ENCODE measurements at regions not wholly inside any gene's neighbourhood (a gene's known extent, or its start where the extent isn't known, plus 50 kb on each side); places are given as distances from the start of the nearest gene placed in this dataset.

GRCh38 chr11:130645164-130645842, 196.9 kb downstream of the ADAMTS15 start:
- DNase-seq = no peak

GRCh38 chr11:130645843-130646197, 197.4 kb downstream of the ADAMTS15 start:
- no peak for DNase-seq

- DNase-seq = no peak
Observed at GRCh38 chr11:130646881-130647280, 198.4 kb downstream of the ADAMTS15 start.

- DNase-seq = no peak
Observed at GRCh38 chr11:130647371-130647770, 198.9 kb downstream of the ADAMTS15 start.

- no peak for DNase-seq
Observed at GRCh38 chr11:130649801-130650200, 201.4 kb downstream of the ADAMTS15 start.

GRCh38 chr11:130650456-130651030, 202.1 kb downstream of the ADAMTS15 start:
- no peak for DNase-seq

GRCh38 chr11:130651066-130651855, 202.8 kb downstream of the ADAMTS15 start:
- no peak for DNase-seq

- no peak for DNase-seq
Observed at GRCh38 chr11:130652671-130653335, 204.4 kb downstream of the ADAMTS15 start.

GRCh38 chr11:130653838-130654636, 205.6 kb downstream of the ADAMTS15 start:
- DNase-seq = no peak

GRCh38 chr11:130655300-130655699, 206.9 kb downstream of the ADAMTS15 start:
- no peak for DNase-seq

GRCh38 chr11:130666781-130667251, 218.4 kb downstream of the ADAMTS15 start:
- DNase-seq = no peak

GRCh38 chr11:130668751-130669150, 220.3 kb downstream of the ADAMTS15 start:
- DNase-seq = no peak

- no peak for DNase-seq
Observed at GRCh38 chr11:130670200-130670599, 221.8 kb downstream of the ADAMTS15 start.

GRCh38 chr11:130671801-130672700, 223.6 kb downstream of the ADAMTS15 start:
- no peak for DNase-seq

- DNase-seq = no peak
Observed at GRCh38 chr11:130672911-130673310, 224.5 kb downstream of the ADAMTS15 start.

- no peak for DNase-seq
Observed at GRCh38 chr11:130673698-130674097, 225.3 kb downstream of the ADAMTS15 start.

- no peak for DNase-seq
Observed at GRCh38 chr11:130674686-130675308, 226.4 kb downstream of the ADAMTS15 start.

- no peak for DNase-seq
Observed at GRCh38 chr11:130675371-130675821, 227.0 kb downstream of the ADAMTS15 start.

GRCh38 chr11:130675917-130676316, 227.5 kb downstream of the ADAMTS15 start:
- DNase-seq = no peak

GRCh38 chr11:130677486-130678153, 229.2 kb downstream of the ADAMTS15 start:
- DNase-seq = no peak

Measured in NCI-H748 treated with DMSO at 0.1 percent for 48 hours (cell line).